HG02938 (cell line): ENCODE measurements at regions not wholly inside any gene's neighbourhood (a gene's known extent, or its start where the extent isn't known, plus 50 kb on each side); places are given as distances from the start of the nearest gene placed in this dataset.

ENCODE experiments used
- ATAC-seq: cut with Tn5 transposase; IDR thresholded peaks from one replicate; pipeline ENCODE4 v1.9.1; 2021; ENCODE audit warnings: mild to moderate bottlenecking, moderate library complexity; ENCODE audit not compliant: unreplicated experiment

DNA sequence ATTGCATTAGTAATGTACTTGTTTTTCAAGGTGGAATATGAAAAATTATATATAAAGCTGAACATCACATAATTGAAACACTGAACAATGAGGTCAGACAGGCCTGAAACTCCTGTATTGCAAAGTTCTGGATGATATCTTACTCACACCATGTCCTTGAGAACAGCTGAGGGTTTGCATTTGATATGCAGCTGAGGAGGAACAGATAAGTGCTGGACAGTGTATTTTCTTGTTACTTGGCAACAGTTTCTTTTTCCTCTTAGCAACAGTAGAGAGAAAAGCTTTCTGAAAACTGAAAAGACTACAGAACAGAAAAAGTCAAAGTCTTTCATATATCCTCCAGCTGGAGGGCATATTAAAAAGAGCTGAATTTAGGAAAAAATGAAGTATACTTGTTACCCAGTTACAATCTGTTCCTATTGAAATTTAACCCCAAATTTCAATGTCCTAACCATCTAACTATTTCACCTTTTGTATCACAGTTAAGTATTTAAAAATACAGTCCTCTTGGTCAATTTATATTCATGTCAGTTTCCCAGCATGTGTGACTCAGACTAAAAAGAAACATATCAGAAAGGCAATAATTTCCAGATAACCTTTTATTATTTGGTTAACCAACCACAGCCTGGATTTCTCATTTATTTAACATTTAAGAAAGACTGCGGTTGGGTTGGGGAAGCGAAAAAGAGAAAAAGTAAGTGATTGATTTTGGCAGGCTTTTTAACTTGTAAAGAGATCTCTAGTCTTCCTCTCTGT is 733.0 kb upstream of the DPPA4 start:
- peak; percentile 68 for ATAC-seq

DNA sequence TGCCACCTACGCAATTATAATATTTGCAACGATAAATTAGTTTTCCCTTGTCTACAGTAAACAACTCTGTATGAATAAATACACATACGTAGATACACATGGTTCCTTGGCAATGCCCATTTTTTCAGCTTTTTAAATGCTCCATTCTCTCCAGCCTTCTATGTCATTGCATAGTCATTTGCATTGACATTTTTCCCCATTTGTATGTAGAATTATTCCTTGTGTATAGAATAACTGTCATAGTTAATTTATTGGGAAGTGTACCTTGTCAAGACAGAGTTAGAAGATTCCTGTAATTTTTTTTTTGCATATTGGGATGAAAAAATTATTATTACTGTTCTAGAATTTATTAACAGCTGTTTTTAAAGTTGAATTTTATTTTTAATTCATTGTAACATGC is 736.7 kb upstream of the DPPA4 start:
- ATAC-seq, result no peak

DNA sequence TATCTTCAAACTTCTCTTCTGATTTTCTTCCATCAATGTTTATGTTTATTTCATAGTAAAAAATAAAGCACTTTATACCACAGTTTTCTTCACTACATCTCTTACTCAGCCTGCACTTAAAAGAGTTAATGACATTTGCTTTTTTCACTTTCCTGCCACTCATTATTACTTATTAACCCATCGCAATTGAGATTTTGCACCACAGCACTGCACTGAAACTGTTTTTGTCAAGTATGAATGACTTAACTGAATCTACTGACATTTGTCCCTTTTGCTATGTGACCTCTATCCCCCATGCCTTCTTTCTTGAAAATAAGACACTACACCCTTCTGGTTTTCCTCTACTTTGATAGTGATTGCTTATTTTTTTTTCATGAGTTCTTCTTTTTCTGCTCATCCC is 739.7 kb upstream of the DPPA4 start:
- peak; percentile 79 for ATAC-seq

GRCh38 chr3:110093411-110093810 is 756.1 kb upstream of the DPPA4 start:
- no peak for ATAC-seq

- ATAC-seq, result no peak
These were observed 756.6 kb upstream of the DPPA4 start for GRCh38 chr3:110093812-110094401.

DNA sequence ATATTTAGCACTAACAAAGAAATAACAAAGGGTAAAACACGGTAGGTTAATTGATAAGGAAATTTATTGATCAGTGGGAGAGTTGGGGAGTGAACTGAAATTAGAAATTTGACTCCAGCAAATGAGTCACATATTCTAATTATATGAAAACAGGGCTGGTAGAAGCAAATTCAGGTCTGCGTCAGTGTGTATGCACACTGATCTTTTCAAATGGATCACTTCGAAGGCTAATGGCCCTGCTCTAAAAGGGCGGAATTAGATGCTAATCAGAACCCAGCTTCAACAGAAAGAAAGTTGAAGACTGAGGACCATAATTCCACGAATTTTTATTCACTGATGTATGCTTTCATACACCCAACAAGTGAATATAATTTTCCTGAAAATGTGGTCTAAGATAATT is 762.4 kb upstream of the DPPA4 start:
- no peak for ATAC-seq

DNA sequence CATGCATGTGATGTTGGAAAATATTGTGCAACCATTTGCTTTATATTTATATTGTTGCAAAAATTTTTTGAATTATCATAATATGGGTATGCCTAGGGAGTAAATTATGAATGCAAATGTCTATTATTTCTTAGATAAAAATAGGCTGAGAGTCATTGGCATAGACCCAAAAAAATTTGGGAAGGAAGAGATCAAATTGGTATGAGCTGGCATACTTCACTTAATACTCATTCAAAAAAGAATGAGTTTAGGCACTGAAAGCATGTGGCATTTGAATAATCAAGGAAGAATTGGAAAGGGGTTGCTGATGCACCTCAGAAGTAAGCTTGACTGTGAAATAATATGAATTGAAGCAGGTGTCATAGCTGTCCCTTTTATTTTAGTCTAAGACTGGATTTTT is 764.0 kb upstream of the DPPA4 start:
- no peak for ATAC-seq

DNA sequence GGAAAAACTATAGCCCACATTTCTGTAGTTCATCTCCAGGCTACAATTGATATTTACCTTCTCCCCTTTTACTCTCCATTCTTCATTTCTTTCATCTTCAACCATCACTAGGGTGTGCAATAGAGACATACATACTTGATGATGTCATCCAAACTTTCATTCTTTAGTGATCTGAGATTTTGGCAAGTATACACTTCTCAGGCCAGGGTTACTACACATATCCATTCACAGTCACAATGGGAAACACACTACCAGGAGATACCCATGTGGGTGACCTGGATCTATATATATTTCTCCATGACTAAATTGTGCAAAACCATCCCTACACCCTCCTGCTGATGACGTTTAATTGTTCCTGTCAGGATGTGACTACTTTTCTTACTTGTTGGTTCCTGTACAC is 769.5 kb upstream of the DPPA4 start:
- ATAC-seq, result no peak

GRCh38 chr3:110123946-110124345 is 786.6 kb upstream of the DPPA4 start:
- ATAC-seq, result no peak

- ATAC-seq, result no peak
These were observed 788.7 kb upstream of the DPPA4 start for GRCh38 chr3:110126065-110126464.

GRCh38 chr3:110133971-110134370 is 796.6 kb upstream of the DPPA4 start:
- no peak for ATAC-seq

GRCh38 chr3:110139048-110139447 is 801.7 kb upstream of the DPPA4 start:
- no peak for ATAC-seq

GRCh38 chr3:110139821-110140220 is 802.5 kb upstream of the DPPA4 start:
- no peak for ATAC-seq

GRCh38 chr3:110149763-110150162 is 812.4 kb upstream of the DPPA4 start:
- ATAC-seq, result no peak

DNA sequence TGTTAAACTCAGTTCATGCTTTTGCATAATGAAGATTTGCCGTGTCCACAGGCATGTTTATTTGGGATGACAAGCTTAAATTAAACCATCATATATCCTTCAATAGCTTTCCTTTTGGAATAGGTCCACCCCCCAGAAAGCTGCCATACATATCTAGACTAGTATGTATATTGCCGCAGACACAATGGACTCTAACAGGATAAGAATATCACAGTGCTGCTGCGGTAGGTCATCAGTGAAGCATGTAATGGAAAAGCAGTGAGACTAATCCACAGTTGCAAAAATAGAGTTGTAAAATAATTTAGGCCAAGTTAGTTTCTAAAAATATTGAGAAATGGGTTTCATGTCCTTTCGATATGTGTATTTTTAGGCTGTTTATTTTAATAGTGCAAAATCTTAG is 819.9 kb upstream of the DPPA4 start:
- ATAC-seq, result no peak

DNA sequence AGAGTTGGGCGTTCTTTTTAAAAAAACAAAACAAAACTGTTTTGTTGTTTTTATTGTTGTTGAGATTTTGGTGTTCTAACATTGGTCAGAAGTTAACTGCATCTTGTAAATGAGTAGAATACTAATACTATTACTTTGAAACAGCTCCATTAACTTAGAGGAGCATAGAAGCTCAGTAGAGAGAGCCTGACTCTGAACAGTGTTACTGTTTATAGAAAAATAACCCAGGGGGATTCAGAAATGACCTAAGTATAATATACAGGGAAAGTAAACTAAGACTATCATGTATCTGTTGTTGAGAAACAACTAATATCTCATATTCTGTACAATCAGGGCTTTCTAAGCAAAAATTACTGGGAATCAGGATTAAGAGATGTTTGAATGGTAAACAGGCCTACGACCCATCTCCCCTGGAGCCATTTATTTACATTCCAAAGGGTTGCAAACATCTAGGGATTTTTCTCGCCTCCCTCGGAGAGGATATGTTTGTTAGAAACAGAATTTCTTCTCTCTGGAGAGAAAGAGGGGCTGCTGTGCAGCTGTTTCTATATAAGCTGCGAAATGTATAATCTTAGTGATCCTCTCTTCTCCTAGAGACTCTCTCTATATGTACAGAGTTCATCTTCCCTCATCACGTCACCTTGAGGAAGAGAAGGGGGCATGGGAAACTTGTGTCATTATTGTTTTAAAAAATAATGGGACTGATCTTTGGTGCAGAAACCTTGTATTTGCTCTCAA is 827.5 kb upstream of the DPPA4 start:
- ATAC-seq, result no peak

DNA sequence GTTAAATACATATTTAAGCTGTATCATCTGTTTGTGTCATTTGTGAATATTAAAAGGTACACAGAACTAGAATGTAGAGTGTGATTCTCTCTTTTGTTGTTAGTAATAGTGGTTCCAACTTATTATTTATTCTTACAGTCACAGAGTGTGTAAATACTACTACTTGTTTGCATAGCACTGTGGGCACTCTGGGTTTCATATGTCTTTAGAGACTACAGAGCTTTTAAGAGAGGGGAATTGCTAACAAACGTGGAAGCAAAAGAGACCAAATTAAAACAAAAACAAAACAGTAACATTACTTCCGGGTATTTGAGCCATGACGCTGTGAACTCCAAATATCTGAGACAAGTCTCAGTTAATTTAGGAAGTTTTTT is 828.0 kb upstream of the DPPA4 start:
- ATAC-seq, result no peak

GRCh38 chr3:110165753-110166152 is 828.4 kb upstream of the DPPA4 start:
- ATAC-seq, result no peak

GRCh38 chr3:110166791-110167190 is 829.4 kb upstream of the DPPA4 start:
- no peak for ATAC-seq

- ATAC-seq, result no peak
These were observed 837.6 kb upstream of the DPPA4 start for GRCh38 chr3:110174908-110175307.

DNA sequence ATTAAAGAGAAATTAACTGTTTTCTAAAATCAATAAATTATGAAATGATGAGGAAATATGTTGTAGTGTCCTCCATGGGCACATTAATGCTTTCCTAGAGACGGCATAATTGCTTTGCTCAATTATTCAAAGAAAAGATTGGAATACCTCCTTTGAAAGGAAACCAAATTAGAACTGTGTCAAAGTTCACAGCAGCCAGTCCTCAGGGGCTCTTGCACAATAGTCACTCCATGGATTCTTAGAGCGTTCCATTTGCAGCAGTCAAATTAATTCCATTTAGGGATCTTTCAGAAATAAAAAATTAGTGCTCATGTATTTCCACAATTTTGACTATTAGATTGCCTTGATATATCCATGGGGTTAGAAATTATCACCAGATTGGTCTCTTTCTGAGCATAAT is 841.6 kb upstream of the DPPA4 start:
- ATAC-seq, result no peak

DNA sequence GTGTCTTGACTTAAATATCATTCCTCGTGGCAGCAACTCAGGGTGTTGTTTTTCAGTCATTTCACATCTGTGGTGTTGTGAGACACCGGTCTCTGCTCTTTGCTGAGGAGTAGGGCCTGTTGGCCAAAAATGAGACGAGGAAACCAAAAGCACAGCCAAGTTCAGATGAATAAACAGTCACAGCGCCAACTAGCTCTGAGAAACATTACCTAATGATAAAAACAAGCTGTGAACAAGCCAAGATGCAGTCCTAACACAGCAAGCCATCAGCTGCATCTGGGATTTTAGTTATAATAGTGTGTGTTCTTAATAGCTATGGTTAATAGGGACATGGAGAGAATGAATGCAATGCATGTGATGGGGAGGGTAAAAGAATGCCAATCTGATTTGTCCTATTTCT is 843.4 kb upstream of the DPPA4 start:
- no peak for ATAC-seq
